HG03095 (cell line): ENCODE measurements at regions not wholly inside any gene's neighbourhood (a gene's known extent, or its start where the extent isn't known, plus 50 kb on each side); places are given as distances from the start of the nearest gene placed in this dataset.

ENCODE experiments used
- ATAC-seq: cut with Tn5 transposase; IDR thresholded peaks from one replicate; pipeline ENCODE4 v1.9.1; 2021; ENCODE audit warnings: moderate library complexity; ENCODE audit not compliant: unreplicated experiment

DNA sequence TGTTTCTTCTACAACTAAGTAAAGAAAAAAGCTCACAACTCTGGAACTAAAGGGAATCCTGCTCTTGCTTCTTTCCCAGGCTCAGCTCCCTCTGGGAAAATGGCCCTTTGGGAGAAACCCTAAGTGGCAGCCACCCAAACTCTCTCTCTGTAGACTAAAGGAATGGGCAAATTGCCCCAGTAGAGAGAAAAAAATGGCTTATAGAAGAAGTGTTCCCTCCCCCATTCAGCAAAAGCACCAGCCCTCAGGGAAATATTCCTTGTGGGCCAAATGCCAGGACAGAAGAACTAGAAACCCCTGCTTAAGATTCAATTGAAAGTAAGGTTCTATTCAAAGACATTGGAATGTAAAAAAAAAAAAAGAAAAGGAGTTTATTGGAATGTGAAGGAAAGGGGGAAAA, 603.7 kb upstream of the ALCAM start:
- no peak for ATAC-seq

DNA sequence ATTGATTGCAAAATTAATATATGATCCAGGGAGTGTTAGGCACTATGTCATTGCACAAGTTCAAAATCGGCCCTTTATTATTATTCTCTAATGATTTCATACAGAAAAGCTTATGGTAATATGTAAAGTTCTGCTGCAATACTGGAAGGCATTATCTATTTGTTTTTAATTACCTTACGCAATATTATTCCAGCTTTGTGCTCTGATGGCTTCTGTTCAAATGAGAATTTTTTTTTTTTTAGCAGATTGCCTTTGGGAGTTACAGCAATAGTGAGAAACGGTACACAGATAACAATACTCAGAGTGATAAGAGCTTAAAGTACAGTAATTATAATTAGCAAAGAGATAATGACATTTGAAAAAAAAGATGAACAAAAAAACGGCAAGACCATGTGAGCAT, 602.2 kb upstream of the ALCAM start:
- no peak for ATAC-seq

DNA sequence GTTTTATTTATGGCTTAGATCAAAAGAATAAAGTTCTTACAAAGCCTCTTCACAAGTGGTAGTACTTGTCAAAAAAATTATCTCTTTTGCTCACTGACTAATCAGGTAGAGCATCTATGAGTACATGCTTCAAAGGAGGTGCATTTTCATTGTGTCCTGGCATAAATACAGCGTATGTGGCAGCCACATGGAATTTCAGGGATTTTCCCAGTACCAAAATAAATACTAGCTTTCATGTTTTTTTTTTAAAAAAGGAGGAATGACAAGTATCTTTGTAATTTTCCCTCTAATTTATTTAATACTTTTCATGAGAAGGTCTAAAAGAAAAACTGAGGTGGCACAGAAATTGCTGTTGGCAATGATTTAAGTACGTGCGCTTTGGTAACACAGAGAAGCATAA, 597.8 kb upstream of the ALCAM start:
- ATAC-seq: no peak

DNA sequence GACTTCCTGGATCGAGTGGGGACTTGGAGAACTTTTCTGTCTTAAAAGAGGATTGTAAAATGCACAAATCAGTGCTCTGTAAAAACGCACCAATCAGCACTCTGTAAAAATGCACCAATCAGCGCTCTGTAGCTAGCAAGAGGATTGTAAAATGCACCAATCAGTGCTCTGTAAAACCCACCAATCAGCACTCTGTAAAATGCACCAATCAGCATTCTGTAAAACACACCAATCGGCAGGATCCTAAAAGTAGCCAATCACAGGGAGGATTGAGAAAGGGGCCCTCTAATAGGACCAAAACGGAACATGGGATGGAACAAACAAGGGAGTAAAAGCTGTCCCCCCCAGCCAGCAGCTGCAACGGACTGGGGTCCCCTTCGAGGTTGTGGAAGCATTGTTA, 587.4 kb upstream of the ALCAM start:
- no peak for ATAC-seq

DNA sequence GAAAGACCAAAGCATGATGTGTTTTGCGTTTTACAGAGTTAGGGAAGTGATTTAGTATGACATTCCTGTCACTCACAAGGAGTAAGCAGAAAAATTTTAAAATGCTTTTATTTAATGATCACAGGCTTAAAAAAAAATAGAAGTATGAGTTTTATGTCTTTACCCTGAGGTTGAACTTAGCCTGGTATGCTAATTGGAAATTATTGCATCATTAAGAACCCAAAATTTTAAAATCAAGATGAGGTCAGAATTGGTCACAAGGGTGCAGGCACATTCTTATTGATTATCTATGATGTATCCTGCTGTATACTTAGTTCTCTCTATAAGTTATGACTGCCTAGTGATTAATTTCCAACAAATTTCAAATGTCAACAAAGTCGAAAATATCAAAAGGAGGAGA, 585.6 kb upstream of the ALCAM start:
- no peak for ATAC-seq

DNA sequence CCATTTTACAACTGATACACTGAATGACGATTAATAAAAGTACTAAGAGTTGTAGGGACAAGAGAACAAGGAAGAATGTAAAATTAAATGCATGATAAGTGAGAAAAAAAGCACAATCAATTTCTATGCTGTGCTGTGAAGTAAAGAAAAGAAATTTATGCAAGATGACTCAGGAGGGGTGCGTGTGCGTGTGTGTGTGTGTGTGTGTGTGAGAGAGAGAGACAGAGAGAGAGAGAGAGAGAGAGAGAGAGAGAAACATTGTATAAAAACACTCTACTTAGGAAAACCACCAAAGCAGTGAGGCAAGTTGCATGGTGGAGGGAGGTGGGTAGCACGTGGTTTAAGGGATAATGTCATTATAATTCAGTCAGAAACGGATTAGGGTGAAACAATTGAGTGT, 580.8 kb upstream of the ALCAM start:
- no peak for ATAC-seq

DNA sequence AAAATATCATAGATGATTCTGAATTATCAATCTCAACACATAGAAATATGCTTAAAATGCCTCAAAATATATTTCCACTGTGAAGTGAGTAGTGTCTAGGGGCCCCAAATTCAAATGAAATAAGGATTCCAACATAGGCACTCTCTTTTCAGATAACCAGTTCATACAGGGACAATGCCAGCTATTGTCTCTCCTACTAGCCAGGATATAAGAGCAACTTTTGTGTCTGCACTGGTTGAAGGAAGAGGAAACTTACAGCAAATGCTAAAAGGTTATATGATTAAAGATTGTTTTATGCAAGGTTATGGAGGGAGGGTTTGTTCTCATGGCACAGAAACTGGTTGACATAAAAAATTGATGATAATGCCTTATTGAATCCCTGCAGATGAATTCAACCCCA, 579.4 kb upstream of the ALCAM start:
- ATAC-seq: no peak

DNA sequence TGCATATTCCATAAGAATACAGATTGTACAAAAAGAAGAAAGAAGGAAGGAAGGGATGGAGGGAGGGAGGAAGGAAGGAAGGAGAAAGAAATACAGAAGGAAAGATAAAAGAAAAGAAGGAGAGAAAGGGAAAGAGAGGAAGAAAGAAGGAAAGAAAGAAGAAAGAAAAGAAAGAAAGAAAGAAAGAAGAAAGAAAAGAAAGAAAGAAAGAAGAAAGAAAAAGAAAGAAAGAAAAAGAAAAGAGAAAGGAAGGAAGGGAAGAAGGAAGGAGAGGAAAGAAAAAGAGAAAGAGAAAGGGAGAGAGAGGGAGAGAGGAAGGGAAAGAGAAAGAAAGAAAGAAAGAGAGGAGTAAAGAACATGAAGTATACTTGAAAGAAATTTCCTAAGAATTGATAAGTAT, 577.9 kb upstream of the ALCAM start:
- no peak for ATAC-seq

DNA sequence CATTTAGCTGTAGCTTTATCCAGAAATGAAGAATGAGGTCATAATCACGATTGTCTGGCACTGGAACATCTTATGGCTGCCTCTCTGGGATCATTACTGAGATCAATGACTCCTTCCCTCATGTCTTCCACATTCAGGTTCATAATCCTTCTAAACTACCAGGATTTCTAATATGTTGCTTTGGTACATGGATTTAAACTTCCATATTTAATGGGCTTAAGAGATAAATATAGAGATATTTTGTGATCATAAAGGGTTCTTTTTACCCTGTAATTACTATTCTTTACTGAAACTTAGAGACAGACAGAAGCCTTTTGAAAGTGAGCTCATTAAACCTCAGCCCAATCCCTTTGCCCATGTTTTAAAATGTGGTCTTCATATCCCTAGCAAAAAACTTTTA, 575.4 kb upstream of the ALCAM start:
- no peak for ATAC-seq

DNA sequence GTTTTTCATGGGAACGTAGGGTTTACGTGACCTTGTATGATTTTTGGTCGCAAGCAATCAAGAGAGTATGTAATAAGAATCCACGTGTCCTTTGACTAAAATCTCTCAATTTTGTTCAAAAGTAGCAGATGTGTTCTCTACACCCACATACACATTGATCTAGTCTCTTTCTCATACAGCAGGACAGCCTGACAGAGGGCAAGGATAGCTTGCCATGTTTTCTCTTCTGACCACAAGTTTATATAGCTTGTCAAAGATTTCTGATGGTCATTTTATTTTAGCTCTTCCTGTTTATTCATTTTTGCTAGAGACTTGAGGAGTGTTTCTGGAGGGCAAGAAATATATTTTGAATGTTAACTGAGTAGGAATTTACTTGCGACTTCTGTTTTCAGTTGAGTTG, 570.2 kb upstream of the ALCAM start:
- no peak for ATAC-seq

DNA sequence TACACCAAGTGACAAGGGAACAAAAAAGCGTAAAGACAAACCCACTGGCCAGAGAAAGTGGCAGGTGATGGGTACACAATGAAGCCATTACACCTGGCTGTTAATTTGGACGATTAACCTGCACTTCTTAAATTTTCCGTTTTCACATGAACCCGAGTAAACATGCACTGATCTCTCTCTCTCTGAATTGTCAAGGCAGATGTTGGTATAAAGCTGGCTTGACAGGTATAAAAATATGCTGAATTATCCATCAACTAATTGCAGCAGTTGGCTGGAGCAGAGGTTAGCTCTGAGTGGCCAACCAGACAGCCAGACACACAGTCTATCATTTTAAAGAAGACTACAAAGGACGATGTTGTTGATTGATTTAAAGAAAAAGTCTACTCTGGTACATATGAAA, 561.7 kb upstream of the ALCAM start:
- no peak for ATAC-seq

DNA sequence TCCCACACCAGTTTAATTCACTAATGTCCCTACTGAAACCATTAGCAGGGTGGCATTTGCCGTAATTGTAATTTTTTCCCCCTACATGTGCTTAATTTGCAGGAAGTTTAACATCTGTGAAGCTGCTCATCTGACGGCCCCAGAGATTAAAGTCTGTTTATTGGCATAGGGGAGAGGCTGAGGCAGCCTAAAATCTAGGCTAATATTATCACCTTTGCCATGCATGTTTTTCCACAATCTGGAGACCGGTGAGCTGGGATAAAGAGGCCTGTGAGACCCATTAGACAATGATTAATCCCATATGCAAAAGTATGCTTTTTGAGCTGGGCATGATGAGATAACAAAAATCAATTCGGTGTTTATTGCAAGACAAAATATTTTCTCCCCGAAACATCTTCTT, 561.2 kb upstream of the ALCAM start:
- ATAC-seq: no peak

DNA sequence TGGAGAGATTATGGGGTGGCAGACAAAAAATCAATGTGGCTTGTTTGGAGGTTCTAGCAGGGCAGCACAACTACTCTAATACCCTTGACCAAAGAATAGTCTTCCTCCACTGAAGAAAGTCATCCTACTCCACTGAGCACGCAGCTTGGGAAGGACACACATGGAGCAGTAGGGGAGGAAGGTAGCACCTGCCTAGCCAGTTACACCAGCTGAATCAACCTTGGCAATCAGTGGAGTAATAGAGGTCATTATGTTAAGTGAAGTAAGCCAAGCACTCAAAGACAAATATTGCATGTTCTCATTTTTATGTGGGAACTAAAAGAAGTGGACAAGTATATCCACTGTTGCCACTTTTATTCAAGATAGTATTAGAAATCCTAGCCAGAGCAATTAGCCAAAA, 555.8 kb upstream of the ALCAM start:
- no peak for ATAC-seq

DNA sequence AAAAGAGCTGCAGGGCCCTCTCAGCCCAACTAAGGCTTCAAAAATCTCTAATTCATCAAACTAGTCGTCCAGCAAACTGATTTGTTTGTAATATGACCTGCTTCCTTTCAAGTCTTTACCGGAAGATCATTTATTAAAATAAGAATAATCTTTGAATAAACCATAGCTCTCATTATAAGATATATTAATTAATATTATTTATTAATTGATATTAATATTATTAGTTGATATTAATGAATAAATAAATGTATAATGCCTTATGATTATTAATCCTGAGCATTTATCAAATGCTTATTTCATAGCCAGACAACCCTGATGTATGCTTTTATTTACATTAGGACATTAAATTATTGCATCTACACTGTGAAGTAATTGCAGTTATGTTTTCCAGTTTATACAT, 550.7 kb upstream of the ALCAM start:
- ATAC-seq: no peak

DNA sequence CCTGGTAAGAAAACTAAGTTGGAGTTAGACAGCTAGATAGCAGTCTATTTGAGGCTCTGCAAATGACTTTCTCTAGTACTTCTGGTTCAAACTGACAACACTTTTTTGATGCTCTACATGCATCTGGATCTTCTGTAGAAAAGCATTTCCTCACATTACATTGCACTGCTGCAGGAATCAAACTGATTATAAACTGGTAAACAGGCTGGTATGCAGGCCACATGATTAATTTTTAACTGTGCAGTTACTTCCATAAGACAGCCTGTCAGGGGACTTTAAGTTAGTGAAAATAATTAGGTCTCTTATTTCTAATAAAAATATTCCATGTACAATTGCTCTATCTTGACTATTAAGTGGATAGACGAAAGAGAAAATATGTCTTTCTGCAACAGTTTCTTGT, 550.0 kb upstream of the ALCAM start:
- no peak for ATAC-seq

DNA sequence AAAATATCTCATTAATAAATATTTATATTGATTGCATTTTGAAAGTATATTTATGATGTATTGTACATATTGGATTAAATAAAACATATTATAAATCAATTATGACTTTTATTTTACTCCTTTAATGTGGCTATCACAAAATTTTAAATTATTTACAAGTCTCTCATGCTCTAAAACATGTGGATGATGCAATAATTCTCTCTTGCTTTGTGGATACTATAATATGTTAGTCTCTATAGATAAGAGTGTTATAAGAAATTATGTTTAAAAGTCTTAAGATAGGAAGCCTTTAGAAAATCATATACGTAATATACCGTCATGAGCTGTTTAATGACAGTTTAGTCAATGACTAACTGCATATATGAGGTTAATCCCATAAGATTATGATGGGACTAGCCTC, 547.4 kb upstream of the ALCAM start:
- no peak for ATAC-seq

DNA sequence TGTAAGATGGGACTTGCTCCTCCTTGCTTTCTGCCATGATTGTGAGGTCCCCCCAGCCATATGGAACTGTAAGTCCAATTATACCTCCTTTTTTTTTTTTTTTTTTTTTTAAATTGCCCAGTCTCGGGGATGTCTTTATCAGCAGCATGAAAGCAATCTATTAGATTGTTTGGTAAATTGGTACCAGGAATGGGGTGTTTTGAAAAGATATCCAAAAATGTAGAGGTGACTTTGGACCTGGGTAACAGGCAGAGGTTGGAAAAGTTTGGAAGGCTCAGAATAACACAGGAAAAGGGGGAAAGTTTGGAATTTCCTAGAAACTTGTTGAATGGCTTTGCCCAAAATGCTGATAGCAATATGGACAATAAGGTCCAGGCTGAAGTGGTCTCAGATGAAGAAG, 545.8 kb upstream of the ALCAM start:
- no peak for ATAC-seq

DNA sequence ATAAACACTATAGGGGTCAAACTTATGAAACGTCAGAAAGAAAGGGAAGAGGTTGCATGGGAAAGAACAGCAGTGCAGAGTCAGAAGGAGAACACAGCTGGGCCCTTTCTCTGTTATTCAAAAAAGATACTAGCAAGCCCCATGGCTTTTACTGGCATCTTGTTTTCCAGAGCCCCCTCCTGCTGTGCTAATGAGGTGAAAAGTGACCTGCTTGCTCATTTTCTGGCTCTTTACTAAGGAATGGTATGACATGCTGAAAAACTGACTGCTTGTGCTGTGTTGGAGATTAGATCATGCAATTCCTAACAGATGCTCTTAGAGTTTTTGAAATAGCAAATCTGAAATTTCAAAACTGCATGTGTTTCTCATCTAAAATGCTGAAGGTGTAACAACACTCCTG, 541.6 kb upstream of the ALCAM start:
- ATAC-seq: no peak

DNA sequence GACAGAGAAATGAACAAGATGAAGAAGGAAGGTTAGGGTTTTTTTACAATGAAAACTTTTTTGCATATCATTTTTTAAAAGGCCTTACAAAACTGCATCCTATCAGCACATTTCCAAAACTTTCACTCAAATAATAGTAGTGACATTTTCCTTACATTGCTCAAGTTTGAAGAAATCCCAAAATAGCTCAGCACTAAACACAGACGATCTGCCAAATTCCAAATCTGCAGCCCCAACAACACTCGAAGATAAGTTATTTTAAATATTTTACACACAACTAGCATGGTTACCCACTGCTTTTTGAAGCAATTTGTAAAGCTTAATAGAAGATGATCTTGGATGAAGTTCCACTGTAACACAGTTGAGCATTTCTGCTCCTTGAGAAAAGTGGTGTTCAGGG, 535.6 kb upstream of the ALCAM start:
- ATAC-seq: no peak

DNA sequence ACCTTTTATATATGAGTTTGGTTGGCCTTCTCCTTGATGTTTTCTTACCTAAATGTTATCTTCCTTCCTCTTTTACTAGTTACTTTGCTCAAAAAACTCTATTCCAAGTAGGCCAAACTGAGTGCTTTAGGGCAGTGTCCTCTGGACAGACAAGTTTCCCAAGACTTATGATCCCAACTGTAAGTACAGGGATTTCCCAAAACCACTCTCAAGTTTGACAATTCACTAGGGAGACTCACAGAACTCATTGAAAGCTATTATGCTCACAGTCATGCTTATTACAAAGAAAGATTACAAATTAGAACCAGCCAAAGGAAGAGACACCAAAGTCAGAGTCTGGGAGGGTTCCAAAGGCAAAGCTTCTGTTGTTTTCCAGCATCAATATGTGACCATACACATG, 534.2 kb upstream of the ALCAM start:
- ATAC-seq: no peak

DNA sequence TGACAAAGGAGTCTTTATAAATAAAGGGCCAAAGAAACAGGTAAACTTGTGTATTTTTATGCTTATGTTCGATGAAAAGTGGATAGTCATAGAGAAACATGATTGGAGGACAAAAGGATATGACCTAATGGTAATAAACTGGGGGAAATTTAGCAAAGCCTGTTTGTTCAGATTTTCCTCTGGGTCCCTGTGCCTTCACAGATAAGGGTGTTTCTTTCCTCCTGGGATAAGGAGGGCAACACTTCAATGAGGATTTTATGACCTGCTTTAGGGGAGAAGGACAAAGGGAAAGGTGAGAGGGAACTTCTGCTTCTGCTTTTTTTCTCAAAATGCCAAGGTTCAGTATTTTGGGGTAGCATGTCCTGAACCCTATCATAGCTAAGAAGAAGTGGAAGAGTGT, 531.3 kb upstream of the ALCAM start:
- no peak for ATAC-seq

DNA sequence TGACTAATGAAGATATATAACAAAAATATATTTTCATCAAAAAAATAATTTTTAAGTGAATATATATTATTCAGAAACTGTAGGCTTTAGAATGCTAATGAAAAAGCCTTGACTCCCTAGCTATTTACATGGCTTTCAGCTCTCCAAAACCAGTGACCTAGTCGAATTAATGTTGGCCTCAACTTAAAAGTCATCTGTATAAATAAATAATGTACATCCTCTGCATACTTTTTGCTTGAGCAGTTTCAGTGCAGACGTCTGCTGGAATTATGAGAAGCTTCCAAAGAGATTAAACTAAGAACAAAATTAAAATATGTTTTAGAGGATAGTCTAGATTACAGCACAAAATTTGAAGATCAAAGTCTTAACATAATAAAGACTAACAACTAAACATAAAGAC, 520.4 kb upstream of the ALCAM start:
- no peak for ATAC-seq

DNA sequence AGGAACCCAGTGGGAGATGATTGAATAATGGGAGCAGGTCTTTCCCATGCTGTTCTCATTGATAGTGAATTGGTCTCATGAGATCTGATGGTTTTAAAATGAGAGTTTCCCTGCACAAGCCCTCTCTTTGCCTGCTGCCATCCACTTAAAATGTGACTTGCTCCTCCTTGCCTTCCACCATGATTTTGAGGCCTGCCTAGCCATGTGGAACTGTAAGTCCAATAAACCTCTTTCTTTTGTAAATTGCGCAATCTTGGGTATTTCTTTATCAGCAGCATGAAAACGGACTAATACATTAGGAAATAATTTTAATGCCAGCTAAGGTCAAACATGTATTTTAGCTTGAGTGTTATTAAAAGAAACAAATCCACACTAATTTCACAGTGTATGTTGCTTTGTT, 517.6 kb upstream of the ALCAM start:
- ATAC-seq: no peak

DNA sequence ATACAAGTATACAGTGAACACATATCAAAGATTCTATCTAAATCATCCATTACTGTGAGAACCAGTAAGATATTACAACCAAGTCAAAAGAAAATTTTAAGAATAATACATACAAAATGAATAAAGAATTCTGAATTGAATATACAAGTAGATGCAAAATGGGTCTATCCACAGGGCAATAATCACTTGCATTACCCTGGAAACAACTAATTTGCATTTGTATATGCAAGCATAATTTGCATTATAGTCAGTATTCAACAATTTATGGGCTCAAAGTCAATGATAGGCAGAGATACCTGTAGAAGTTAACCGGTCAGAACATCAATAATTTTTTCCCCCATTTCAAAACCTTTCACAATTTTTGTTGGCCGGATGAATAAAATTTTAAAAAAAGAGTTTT, 512.2 kb upstream of the ALCAM start:
- no peak for ATAC-seq
